Activated naive CD4-positive, alpha-beta T cell treated with anti-CD3 and anti-CD28 coated beads, Interleukin-2, amount 10 ng/mL, durations not matched to agents 7 days and 5 days (primary cell): ENCODE measurements at regions not wholly inside any gene's neighbourhood (a gene's known extent, or its start where the extent isn't known, plus 50 kb on each side); places are given as distances from the start of the nearest gene placed in this dataset.

ENCODE experiments used
- CTCF ChIA-PET: fragments of 350-600 bp; sonication (Branson Sonifier 250); formaldehyde crosslinking; loops from one replicate; lab custom pipeline; 2021; ENCODE audit warnings: antibody characterized with exemption; lab: Charles Lee
- DNase-seq: peaks from one replicate; pipeline ENCODE4 v3.0.0-alpha.2; 2020
- H3K27ac Mint-ChIP-seq: one replicate; pipeline ENCODE4 v1.8.0; 2021; ENCODE audit warnings: mild to moderate bottlenecking, moderate library complexity, mixed read lengths
- H3K27me3 Mint-ChIP-seq: one replicate; pipeline ENCODE4 v1.8.0; 2021; ENCODE audit warnings: mild to moderate bottlenecking, mixed read lengths
- H3K36me3 Mint-ChIP-seq: one replicate; pipeline ENCODE4 v1.8.0; 2021; ENCODE audit warnings: mixed read lengths
- H3K4me1 Mint-ChIP-seq: one replicate; pipeline ENCODE4 v1.8.0; 2021; ENCODE audit warnings: mixed read lengths
- H3K4me3 Mint-ChIP-seq: one replicate; pipeline ENCODE4 v1.8.0; 2021; ENCODE audit warnings: mild to moderate bottlenecking, moderate library complexity, mixed read lengths
- H3K9me3 Mint-ChIP-seq: one replicate; pipeline ENCODE4 v1.8.0; 2021; ENCODE audit warnings: mixed read lengths

DNA sequence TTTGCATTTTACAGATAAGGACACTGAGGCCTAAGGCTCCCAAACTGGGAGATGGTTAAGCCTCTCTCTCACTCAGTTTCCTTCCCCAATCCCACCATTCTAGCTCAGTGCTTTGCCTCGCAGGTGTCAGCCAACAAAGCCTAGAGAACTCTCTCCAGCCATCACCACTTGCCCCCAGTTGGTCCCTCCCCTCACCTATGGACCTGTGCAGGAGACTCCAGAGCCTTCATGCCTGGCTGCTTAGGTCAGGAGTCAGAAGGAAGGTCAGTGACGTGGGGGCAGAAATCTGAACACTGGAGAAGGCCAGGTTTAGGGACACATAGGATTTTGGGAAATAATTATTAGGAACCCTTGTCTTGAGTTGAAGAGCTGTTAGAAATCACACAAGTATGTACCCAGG lies 295.3 kb downstream of the PTPRU start:
- Mint-ChIP-seq H3K9me3 (peaks cover 12% of the 10 kb centered on the region), H3K4me1 (no peaks in the 10 kb centered on the region), H3K27me3 (peaks cover 4% of the 10 kb centered on the region), H3K27ac (no peak overlapping the region), H3K36me3 (no peaks in the 10 kb centered on the region), H3K4me3 (no peak overlapping the region)
- no peak for DNase-seq
- CTCF ChIA-PET, result no interaction called here

DNA sequence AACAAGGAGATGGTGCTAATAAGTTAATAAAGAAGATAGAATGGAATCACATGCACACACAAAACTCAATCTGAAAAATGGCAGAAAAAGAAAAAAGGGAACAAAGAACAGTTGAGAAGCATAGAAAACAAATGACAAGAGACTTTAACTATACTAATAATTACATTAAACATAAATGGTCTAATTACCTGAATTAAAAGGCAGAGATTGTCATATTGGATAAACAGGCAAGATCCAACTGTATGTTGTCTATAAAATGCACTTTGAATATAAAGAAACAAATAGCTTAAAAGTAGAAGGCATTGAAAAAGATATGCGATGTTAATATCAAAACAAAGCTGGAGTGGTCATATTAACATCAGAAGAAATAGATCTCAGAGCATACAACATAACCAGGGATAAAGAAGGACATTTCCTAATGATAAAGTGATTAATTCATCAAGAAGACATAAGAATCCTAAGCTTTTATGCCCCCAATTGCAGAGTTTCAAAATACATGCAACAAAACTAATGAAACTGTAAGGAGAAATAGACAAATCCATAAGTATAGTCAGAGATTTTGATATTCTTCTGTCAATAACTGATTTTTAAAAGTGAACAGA lies 293.5 kb downstream of the PTPRU start:
- CTCF ChIA-PET, result no interaction called here
- Mint-ChIP-seq H3K4me3 (no peak overlapping the region), H3K27me3 (peaks cover 6% of the 10 kb centered on the region), H3K36me3 (no peaks in the 10 kb centered on the region), H3K27ac (no peak overlapping the region), H3K4me1 (no peaks in the 10 kb centered on the region), H3K9me3 (peaks cover 12% of the 10 kb centered on the region)
- no peak for DNase-seq

DNA sequence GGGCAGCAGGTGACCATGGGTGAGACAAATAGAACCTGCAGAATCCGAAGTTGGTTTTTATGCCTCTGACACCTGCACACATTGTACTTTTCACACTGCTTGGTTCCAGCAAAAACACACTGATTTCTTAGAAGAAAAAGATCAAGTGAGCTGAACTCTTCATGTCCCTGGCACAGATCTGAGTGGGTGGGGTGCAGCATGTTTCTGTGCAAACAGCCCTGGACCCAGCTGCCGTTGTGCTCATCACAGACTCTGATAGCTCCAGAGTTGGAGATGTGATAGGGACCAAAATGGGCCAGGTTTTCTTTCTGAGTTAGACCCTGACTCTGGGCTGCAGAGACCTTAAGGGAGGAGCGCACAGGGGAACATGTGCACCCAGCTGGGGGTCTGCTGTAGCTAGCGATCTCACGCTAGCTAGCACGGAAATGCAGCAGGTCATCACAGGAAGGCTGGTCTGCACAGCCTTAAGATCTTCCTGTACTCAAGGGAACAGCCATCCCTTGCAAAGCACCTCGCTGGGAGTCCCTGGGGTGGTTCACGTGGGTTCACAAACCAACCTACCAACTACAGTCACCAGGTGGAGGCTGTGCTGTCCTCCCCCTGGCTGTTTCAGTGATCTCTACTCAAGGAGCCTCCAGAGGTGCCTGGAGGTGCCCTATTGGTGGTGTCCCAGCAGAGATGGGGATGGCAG lies 291.1 kb downstream of the PTPRU start:
- H3K36me3 Mint-ChIP-seq, result no peaks in the 10 kb centered on the region
- peaks cover 12% of the 10 kb centered on the region for H3K9me3 Mint-ChIP-seq
- CTCF ChIA-PET, result no interaction called here
- H3K27ac Mint-ChIP-seq, result no peak overlapping the region
- no peak overlapping the region for H3K4me3 Mint-ChIP-seq
- no peak for DNase-seq
- H3K4me1 Mint-ChIP-seq, result no peaks in the 10 kb centered on the region
- H3K27me3 Mint-ChIP-seq, result peaks cover 14% of the 10 kb centered on the region

DNA sequence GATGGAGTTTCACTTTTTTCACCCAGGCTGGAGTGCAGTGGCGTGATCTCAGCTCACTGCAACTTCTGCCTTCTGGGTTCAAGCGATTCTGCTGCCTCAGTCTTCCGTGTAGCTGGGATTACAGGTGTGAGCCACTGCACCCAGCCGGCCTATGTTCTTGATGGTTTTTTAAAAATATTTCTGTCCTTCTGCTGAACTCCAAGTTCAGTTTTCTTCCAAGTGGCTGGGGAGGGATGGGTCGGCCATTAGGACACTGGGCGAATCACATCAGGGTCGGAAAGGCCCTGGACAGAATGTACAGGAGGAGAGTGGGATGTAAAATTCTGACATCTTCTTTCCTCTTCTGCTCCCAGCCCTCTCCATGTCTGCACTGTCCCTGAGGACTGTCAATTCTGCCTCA lies 289.6 kb downstream of the PTPRU start:
- H3K4me1 Mint-ChIP-seq, result no peaks in the 10 kb centered on the region
- CTCF ChIA-PET, result no interaction called here
- peaks cover 14% of the 10 kb centered on the region for H3K27me3 Mint-ChIP-seq
- H3K9me3 Mint-ChIP-seq, result peaks cover 12% of the 10 kb centered on the region
- H3K36me3 Mint-ChIP-seq, result no peaks in the 10 kb centered on the region
- DNase-seq, result no peak
- no peak overlapping the region for H3K27ac Mint-ChIP-seq
- H3K4me3 Mint-ChIP-seq, result no peak overlapping the region

DNA sequence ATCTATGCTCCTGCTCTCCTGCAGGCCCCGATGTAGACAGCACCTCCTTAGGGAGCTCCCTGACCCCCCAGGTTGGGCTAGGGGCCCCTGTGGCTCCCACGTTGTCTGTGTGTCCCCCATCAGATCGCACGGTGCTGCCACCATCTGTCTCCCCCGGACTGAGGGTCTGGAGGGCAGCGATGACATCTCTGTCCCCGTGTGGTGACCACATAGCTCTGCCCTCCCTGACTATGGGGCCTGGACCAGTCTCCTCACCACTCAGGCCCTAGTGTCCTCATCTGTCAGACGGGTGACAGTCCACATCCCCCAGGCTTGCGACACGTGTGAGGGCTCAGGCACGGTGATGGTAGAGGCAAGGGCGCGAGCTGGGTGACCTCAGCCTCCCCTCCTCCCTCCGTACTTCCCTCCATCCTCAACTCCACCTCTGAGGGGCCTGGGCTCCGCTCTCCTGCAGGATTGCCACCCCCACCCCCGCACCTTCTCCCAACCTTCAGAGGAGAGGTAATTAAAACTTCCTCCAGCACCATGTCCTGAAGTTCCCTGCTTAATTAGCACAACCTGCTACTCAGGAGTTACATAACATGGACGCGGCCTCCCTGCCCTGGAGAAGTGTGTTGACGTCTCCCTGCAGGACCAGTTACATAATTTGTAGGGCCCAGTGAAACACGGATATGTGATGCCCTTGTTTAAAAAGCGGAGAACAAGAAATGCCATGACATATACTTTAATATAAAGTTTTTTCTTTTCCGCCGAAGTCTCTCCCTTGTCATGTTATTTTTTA lies 288.2 kb downstream of the PTPRU start:
- Mint-ChIP-seq H3K4me3 (no peak overlapping the region), H3K36me3 (no peaks in the 10 kb centered on the region), H3K4me1 (no peaks in the 10 kb centered on the region), H3K27ac (no peak overlapping the region), H3K9me3 (peaks cover 5% of the 10 kb centered on the region), H3K27me3 (peaks cover 14% of the 10 kb centered on the region)
- CTCF ChIA-PET, result no interaction called here
- DNase-seq, result no peak

DNA sequence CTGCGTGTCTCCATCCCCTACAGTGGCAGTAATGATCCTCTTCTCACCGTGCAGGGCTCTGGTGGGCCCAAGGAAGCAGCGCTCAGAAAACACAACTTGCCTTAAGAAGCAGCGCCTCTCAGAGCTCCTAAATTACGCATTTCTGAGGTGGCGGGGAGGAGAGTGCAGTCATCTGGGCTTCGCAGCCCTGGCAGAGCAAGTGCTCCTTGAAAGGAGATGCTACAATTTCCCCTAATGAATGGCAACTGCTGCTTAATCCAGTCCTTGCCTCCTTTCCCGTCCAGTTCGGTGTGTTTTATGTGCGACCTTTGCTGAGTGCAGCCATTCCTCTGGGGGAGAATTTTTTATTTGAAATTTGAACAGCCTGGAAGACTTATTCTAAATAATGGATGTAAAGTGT lies 287.3 kb downstream of the PTPRU start:
- H3K27ac Mint-ChIP-seq, result no peak overlapping the region
- no peaks in the 10 kb centered on the region for H3K4me1 Mint-ChIP-seq
- peaks cover 14% of the 10 kb centered on the region for H3K27me3 Mint-ChIP-seq
- DNase-seq, result no peak
- no peaks in the 10 kb centered on the region for H3K36me3 Mint-ChIP-seq
- no peaks in the 10 kb centered on the region for H3K9me3 Mint-ChIP-seq
- H3K4me3 Mint-ChIP-seq, result no peak overlapping the region
- CTCF ChIA-PET, result no interaction called here

DNA sequence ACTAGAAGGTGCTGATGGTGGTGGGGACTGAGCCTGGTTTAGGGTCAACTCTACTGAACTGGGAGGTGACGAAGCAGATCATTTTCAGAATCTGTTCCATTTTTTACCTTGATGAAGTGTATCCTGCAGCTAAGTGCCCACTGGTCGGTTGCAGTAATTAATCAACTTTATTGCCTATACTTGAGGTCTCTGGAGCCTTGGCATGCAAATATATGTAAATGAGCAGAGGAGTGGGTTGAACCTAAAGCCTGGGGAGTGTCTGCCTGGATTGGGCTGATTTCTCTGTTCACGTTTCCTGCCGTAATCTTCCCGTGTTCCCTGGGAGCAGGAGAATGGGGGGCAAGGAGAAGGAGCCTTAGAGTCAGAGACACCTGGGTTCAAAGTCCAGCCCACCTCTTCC lies 286.8 kb downstream of the PTPRU start:
- DNase-seq, result no peak
- no peak overlapping the region for H3K4me3 Mint-ChIP-seq
- no peaks in the 10 kb centered on the region for H3K36me3 Mint-ChIP-seq
- no peaks in the 10 kb centered on the region for H3K9me3 Mint-ChIP-seq
- no peak overlapping the region for H3K27ac Mint-ChIP-seq
- CTCF ChIA-PET, result no interaction called here
- peaks cover 14% of the 10 kb centered on the region for H3K27me3 Mint-ChIP-seq
- H3K4me1 Mint-ChIP-seq, result no peaks in the 10 kb centered on the region

DNA sequence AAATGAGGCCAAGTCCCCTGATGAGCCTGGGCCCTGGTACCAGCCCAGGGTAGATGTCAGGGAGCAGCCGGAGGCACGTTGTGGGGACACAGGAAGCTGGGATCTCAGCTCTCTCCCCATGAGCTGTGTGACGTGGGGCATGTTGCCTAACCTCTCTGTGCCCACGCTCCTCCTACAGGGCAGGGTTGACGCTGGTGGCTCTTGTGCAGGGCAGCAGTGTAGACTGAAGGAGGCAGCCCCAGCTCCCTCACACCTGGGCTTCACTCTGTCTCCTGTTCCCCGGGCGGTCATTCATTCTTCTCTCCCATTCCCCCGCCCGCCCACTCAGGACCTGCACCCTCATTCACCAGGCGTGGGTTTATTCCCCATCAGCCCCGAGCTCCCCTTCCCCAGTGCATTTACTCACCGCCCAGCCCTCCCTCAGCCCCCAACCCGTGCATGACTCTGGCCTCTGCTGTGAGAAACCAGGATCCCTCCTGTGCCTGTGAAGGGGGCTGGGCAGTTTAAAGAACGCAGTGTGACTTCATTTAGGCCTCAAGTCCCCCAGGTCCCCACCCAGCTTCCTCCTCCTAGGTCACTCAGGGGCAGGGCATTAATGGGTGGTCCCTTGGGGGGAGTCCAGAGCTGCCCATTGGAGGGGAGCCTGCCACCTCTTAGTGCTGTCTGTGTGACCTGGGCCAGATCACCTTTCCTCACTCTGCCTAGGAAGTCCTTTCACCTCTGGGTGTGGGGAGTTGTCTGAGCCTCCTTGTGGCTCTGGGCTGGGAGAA lies 285.7 kb downstream of the PTPRU start:
- Mint-ChIP-seq H3K9me3 (no peaks in the 10 kb centered on the region), H3K4me1 (no peaks in the 10 kb centered on the region), H3K4me3 (no peak overlapping the region), H3K27ac (no peak overlapping the region), H3K27me3 (peaks cover 14% of the 10 kb centered on the region), H3K36me3 (no peaks in the 10 kb centered on the region)
- CTCF ChIA-PET, result no interaction called here
- no peak for DNase-seq

DNA sequence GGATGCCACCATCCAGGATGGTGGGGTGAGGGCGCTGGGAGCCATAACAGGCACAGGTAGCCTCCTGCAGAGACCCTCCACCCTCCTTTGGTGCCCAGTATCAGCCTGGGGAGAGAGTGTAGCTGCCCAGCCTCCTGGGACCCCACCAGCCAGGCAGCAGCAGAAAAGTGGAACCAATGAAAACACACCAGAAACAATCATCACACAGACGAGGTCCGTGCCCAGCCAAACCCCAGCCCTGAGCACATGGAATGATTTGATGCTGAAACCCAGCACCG lies 285.1 kb downstream of the PTPRU start:
- H3K9me3 Mint-ChIP-seq, result no peaks in the 10 kb centered on the region
- H3K4me3 Mint-ChIP-seq, result no peak overlapping the region
- H3K27ac Mint-ChIP-seq, result no peak overlapping the region
- CTCF ChIA-PET, result no interaction called here
- no peaks in the 10 kb centered on the region for H3K4me1 Mint-ChIP-seq
- H3K27me3 Mint-ChIP-seq, result peaks cover 13% of the 10 kb centered on the region
- H3K36me3 Mint-ChIP-seq, result no peaks in the 10 kb centered on the region
- DNase-seq, result no peak

DNA sequence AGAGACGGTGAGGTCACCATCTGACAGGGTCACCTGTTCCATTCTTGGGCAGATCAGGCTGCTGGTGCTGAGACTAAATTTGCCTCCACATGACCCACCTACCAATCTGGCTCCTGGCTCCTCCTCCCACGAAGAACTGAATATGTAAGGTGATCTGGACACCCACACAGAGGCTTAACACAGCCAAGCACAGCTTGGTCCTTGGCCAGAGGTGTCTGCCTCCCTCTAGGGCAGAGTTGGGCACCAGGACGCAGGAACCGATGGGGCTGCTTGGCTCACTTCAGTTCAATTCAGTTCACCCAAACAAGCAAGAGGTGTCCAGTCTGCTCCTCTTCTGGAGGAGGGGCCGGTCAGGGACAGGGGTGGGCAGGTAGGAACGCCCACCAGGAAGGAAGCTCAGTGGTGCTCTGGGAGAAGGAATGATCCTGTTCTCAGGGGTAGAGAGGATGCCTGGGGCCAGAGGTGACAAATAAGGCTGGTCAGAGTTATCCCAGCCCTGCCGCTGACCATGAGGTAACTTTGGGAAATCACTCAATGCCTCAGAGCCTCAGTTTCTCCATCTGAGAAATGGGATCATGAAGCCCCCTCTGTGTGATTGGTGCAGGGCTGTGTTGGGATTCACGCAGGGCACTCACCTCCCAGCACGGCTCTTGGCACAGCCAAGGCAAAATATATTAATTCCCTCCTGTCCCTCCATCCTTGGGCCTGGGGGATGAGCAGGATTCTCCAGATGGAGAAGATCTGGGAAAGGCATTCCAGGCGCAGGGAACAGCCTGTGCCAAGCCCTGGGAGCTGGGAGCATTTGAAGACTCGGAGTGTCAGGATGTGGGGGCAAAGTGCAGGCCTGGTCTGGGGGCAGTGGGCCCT lies 284.5 kb downstream of the PTPRU start:
- no peak for DNase-seq
- H3K4me3 Mint-ChIP-seq, result no peak overlapping the region
- H3K9me3 Mint-ChIP-seq, result no peaks in the 10 kb centered on the region
- no peaks in the 10 kb centered on the region for H3K4me1 Mint-ChIP-seq
- CTCF ChIA-PET, result no interaction called here
- no peaks in the 10 kb centered on the region for H3K36me3 Mint-ChIP-seq
- H3K27me3 Mint-ChIP-seq, result peaks cover 10% of the 10 kb centered on the region
- H3K27ac Mint-ChIP-seq, result no peak overlapping the region

DNA sequence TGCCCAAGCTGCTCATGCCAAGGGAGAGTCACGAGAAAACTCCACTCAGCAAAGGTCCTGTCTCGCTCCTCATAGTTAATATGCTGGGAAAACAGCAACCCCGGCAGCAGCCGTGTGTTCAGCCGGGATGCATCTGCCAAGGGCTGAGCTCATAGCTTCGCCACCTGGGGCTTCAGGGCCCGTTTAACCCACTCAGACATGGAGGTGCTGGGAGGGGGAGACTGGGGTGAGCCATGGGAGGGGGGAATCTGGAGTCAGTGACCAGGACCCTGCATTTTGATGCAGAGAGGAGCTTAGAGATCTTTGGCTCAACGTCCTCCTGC lies 283.4 kb downstream of the PTPRU start:
- no peaks in the 10 kb centered on the region for H3K36me3 Mint-ChIP-seq
- CTCF ChIA-PET, result no interaction called here
- no peak overlapping the region for H3K27ac Mint-ChIP-seq
- H3K9me3 Mint-ChIP-seq, result no peaks in the 10 kb centered on the region
- H3K4me1 Mint-ChIP-seq, result no peaks in the 10 kb centered on the region
- peaks cover 10% of the 10 kb centered on the region for H3K27me3 Mint-ChIP-seq
- DNase-seq, result no peak
- no peak overlapping the region for H3K4me3 Mint-ChIP-seq

DNA sequence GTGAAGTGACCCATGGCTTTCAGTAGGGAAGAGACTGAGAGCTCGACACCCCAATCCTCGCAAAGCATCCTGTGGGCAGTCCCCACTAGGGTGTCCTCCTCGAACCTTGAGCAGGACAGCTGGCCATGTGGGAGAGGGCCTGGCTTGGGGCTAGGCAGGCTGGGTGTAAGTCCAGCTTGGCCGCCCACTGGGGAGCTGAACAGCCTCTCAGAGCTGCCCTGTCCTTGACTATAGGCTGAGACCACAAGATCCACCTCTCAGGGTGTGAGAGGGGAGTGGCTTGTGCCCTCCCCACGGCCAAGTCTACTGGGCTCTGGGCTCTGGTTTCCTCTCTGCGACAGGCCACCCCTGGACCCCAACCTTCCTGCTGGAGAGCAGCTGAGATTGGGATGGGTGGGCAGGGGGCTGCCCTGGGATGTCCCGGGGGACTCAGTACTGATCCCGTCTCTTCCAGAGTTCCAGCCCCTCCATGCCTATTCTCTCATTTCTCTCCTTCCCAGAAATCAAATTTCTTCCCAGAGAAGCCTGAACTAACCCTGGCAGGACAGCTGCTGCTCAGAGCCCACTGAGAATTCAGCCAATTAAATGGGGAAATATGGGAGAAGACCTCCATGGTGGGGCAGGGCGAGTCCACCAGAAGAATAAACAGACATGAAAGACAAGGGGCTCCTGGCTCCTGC lies 282.9 kb downstream of the PTPRU start:
- no peak overlapping the region for H3K27ac Mint-ChIP-seq
- no peak for DNase-seq
- H3K4me3 Mint-ChIP-seq, result no peak overlapping the region
- no peaks in the 10 kb centered on the region for H3K9me3 Mint-ChIP-seq
- no peaks in the 10 kb centered on the region for H3K4me1 Mint-ChIP-seq
- CTCF ChIA-PET, result no interaction called here
- peaks cover 11% of the 10 kb centered on the region for H3K27me3 Mint-ChIP-seq
- no peaks in the 10 kb centered on the region for H3K36me3 Mint-ChIP-seq

DNA sequence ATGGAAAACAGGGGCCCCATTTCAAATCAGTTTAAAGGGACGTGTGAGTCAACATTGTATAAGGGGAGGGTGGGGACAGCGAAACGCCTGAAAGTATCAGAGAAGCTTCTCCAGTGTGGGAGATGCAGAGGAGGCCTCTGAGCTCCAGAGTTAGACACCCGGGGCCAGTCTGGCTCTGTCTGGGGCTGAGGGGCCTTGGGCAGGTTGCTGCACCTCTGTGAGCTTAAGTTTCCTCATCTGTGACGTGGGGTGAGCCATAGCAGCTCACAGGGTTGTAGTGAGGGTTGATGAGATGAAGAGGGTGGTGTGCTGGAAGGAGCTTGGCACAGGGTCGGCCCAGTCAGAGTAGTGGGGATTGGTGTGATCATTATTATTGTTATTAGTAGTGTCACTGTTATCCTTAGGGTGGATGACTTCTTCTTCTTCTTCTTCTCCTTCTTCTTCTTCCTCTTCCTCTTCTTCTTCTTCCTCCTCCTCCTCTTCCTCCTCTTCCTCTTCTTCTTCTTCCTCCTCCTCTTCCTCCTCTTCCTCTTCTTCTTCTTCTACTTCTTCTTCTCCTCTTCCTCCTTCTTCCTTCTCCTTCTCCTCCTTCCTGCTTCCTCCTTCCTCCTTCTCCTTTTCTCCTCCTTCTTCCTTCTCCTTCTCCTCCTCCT lies 282.0 kb downstream of the PTPRU start:
- H3K36me3 Mint-ChIP-seq, result no peaks in the 10 kb centered on the region
- no peaks in the 10 kb centered on the region for H3K9me3 Mint-ChIP-seq
- H3K4me3 Mint-ChIP-seq, result no peak overlapping the region
- H3K27ac Mint-ChIP-seq, result no peak overlapping the region
- H3K4me1 Mint-ChIP-seq, result no peaks in the 10 kb centered on the region
- DNase-seq, result no peak
- CTCF ChIA-PET, result no interaction called here
- peaks cover 7% of the 10 kb centered on the region for H3K27me3 Mint-ChIP-seq
